IPS-NIHi7 (cell line): ENCODE measurements at regions not wholly inside any gene's neighbourhood (a gene's known extent, or its start where the extent isn't known, plus 50 kb on each side); places are given as distances from the start of the nearest gene placed in this dataset.
"Not testable (repeated sequence)": the region's sequence is repeated elsewhere in the genome, so short reads cannot be mapped to it uniquely, and the experiment has no call there.

Experiments used
- DNase-seq: peaks from one replicate; pipeline ENCODE4 v3.0.0; 2012; ENCODE audit warnings: mixed read lengths; ENCODE audit errors: extremely low spot score

GRCh38 chr6:153563001-153563400 lies 431.9 kb upstream of the RGS17 start:
- DNase-seq: no peak

- DNase-seq: peak; percentile 62
Observed at GRCh38 chr6:153553627-153554026, 422.5 kb upstream of the RGS17 start.

- no peak for DNase-seq
Observed at GRCh38 chr6:153539602-153540001, 408.5 kb upstream of the RGS17 start.

GRCh38 chr6:153538491-153538890 lies 407.4 kb upstream of the RGS17 start:
- no peak for DNase-seq

- no peak for DNase-seq
Observed at GRCh38 chr6:153537422-153537821, 406.3 kb upstream of the RGS17 start.

GRCh38 chr6:153526479-153526878 lies 395.4 kb upstream of the RGS17 start:
- no peak for DNase-seq

- DNase-seq: no peak
Observed at GRCh38 chr6:153525998-153526397, 394.9 kb upstream of the RGS17 start.

- DNase-seq: no peak
Observed at GRCh38 chr6:153523390-153523789, 392.3 kb upstream of the RGS17 start.

GRCh38 chr6:153511896-153512496 lies 380.9 kb upstream of the RGS17 start:
- DNase-seq: peak; percentile 39

- DNase-seq: peak; percentile 48
Observed at GRCh38 chr6:153503810-153504209, 372.7 kb upstream of the RGS17 start.

GRCh38 chr6:153493501-153493900 lies 362.4 kb upstream of the RGS17 start:
- DNase-seq: no peak

GRCh38 chr6:153489479-153489878 lies 358.4 kb upstream of the RGS17 start:
- DNase-seq: no peak

- no peak for DNase-seq
Observed at GRCh38 chr6:153488267-153488666, 357.2 kb upstream of the RGS17 start.

GRCh38 chr6:153485072-153485471 lies 354.0 kb upstream of the RGS17 start:
- no peak for DNase-seq

GRCh38 chr6:153484056-153484455 lies 353.0 kb upstream of the RGS17 start:
- DNase-seq: no peak

GRCh38 chr6:153476243-153476642 lies 345.2 kb upstream of the RGS17 start:
- DNase-seq: no peak

GRCh38 chr6:153465050-153465449 lies 334.0 kb upstream of the RGS17 start:
- no peak for DNase-seq

GRCh38 chr6:153449279-153449678 lies 318.2 kb upstream of the RGS17 start:
- DNase-seq: no peak

GRCh38 chr6:153442749-153443148 lies 311.7 kb upstream of the RGS17 start:
- DNase-seq: not testable (repeated sequence)

GRCh38 chr6:153442096-153442495 lies 311.0 kb upstream of the RGS17 start:
- DNase-seq: no peak

- DNase-seq: no peak
Observed at GRCh38 chr6:153437193-153437592, 306.1 kb upstream of the RGS17 start.

- DNase-seq: no peak
Observed at GRCh38 chr6:153436351-153436750, 305.3 kb upstream of the RGS17 start.

GRCh38 chr6:153435787-153436186 lies 304.7 kb upstream of the RGS17 start:
- DNase-seq: no peak

GRCh38 chr6:153425536-153425935 lies 294.5 kb upstream of the RGS17 start:
- DNase-seq: no peak
